HG02840 (cell line): ENCODE measurements at regions not wholly inside any gene's neighbourhood (a gene's known extent, or its start where the extent isn't known, plus 50 kb on each side); places are given as distances from the start of the nearest gene placed in this dataset.
"Not testable (repeated sequence)": the region's sequence is repeated elsewhere in the genome, so short reads cannot be mapped to it uniquely, and the experiment has no call there.

Experiments
- ATAC-seq: cut with Tn5 transposase; IDR thresholded peaks from one replicate; pipeline ENCODE4 v1.9.1; 2021; ENCODE audit warnings: mild to moderate bottlenecking, moderate library complexity, moderate number of reproducible peaks; ENCODE audit not compliant: unreplicated experiment, low FRiP score

- ATAC-seq, result no peak
These were observed 1516.1 kb downstream of the RPIA start for GRCh38 chr2:90207454-90208058.

GRCh38 chr2:90209009-90209408 is 1517.5 kb downstream of the RPIA start:
- ATAC-seq, result no peak

- ATAC-seq, result no peak
These were observed 1518.3 kb downstream of the RPIA start for GRCh38 chr2:90209806-90210205.

GRCh38 chr2:90215880-90216279 is 1524.4 kb downstream of the RPIA start:
- not testable (repeated sequence) for ATAC-seq

GRCh38 chr2:90216801-90217200 is 1525.3 kb downstream of the RPIA start:
- not testable (repeated sequence) for ATAC-seq

- ATAC-seq, result not testable (repeated sequence)
These were observed 1527.1 kb downstream of the RPIA start for GRCh38 chr2:90218534-90218933.

- not testable (repeated sequence) for ATAC-seq
These were observed 1529.3 kb downstream of the RPIA start for GRCh38 chr2:90220623-90221299.

- no peak for ATAC-seq
These were observed 1529.8 kb downstream of the RPIA start for GRCh38 chr2:90221300-90221651.

GRCh38 chr2:90224767-90225166 is 1533.3 kb downstream of the RPIA start:
- ATAC-seq, result not testable (repeated sequence)

GRCh38 chr2:90226465-90227072 is 1535.1 kb downstream of the RPIA start:
- not testable (repeated sequence) for ATAC-seq

GRCh38 chr2:90231199-90231598 is 1539.7 kb downstream of the RPIA start:
- not testable (repeated sequence) for ATAC-seq

GRCh38 chr2:90235452-90235851 is 1544.0 kb downstream of the RPIA start:
- not testable (repeated sequence) for ATAC-seq

- not testable (repeated sequence) for ATAC-seq
These were observed 1546.5 kb downstream of the RPIA start for GRCh38 chr2:90237923-90238361.

GRCh38 chr2:90238505-90239230 is 1547.2 kb downstream of the RPIA start:
- not testable (repeated sequence) for ATAC-seq

GRCh38 chr2:90239769-90240168 is 1548.3 kb downstream of the RPIA start:
- ATAC-seq, result not testable (repeated sequence)

GRCh38 chr2:90244902-90245765 is 1553.7 kb downstream of the RPIA start:
- ATAC-seq, result not testable (repeated sequence)

- ATAC-seq, result not testable (repeated sequence)
These were observed 1556.9 kb downstream of the RPIA start for GRCh38 chr2:90248400-90248799.

GRCh38 chr2:90250350-90250749 is 1558.9 kb downstream of the RPIA start:
- not testable (repeated sequence) for ATAC-seq

- ATAC-seq, result not testable (repeated sequence)
These were observed 1560.1 kb downstream of the RPIA start for GRCh38 chr2:90251576-90251975.

- ATAC-seq, result not testable (repeated sequence)
These were observed 1561.8 kb downstream of the RPIA start for GRCh38 chr2:90253306-90253705.
